ENCODE measurements at regions not wholly inside any gene's neighbourhood (a gene's known extent, or its start where the extent isn't known, plus 50 kb on each side); places are given as distances from the start of the nearest gene placed in this dataset.
"Not testable (repeated sequence)": the region's sequence is repeated elsewhere in the genome, so short reads cannot be mapped to it uniquely, and the experiment has no call there.

DNA sequence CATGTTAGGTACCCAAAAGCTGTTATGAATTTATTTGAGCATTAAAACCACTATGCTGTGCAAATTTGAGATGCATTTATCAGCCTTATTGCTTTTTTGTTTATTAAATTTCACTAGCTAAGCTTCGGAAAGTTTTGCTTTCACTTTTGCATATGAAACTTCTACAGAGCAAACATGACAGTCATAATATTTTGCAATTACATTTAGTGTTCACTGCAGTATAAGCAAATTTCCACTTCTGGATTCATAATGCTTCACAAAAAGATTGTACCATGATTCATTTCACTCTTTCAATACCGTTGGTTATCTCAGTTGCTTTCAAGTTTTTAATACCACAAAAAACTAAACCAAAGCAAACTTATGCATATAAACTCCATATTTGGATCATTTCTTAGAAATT lies 228.7 kb upstream of the SLC8A1 start:
- DNase-seq (ENCODE audit: low read depth in 1 of 2, low spot score in 1 of 2), result no peak

DNA sequence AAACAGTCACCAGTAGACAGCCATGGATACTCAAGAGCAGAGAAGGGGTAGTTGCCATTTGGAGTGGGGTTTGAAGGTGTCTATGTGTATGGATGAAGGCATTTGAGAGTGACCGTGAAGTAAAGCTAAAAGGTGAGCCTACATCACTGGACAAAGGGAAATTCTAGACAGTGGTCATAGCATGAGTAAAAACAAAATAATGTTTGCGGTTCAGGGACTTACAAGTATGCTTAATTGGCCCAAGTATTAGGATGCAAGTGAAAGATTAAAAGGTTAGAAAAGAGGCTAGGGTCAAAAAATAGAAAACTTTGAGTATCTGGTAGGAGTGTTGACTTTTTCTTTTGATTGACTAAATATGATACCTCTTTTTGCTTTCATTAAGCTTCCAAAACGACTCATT lies 238.1 kb upstream of the SLC8A1 start:
- DNase-seq (ENCODE audit: low read depth in 1 of 2, low spot score in 1 of 2), result no peak

DNA sequence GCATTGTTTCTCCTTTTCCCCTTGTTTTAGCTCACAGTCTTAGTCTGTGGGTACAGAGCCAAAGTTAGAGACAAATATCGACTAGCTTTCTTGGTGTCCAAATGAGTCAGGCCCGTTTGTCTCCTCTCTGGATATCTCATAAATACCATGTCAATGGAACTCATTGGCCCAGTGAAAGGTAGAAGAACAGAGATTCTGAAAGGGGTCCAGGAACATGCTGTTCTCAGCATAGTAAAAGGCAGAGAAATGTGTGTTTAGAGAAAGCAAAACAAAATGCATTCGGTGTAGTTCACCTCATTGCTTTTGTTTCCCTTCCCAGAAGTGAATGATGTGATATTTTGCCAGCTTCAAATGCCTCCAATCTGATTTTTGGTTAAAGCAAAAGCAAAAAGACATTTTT lies 238.6 kb upstream of the SLC8A1 start:
- DNase-seq (ENCODE audit: low read depth in 1 of 2, low spot score in 1 of 2), result no peak

DNA sequence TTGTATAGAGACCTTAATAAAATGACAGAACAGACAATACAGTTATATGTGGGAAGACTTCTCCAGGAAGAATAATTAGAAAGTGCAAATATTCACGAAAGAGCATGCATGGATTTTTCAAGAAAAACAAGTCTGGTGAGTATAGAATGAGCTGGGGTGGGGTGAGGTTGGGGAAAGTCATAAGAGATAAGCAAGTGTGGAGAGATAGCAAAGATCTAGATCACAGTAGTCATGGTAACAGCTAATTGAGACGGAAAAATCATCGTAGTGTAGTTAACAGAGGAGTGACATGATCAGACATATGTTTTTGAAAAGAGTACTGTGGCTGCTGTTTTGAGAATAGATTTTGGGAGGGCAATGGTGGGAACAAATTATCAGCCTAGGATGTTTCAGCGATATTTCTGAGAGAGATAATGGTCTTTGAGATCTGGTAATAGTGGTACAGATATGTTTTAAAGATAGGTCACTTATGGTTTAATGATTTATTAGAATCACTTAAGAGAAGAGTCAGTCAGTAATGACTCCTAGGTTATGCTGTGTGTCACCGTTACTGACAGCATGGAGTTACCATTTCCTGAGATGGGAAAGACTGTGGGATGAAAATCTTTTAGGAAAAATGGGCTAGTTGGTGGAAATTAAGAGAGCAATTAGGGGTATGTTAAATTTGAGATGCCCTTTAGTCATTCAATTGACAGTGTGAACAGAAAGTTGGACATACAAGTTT lies 248.5 kb upstream of the SLC8A1 start:
- no peak for DNase-seq (ENCODE audit: low read depth in 1 of 2, low spot score in 1 of 2)

GRCh38 chr2:40712197-40712894 lies 260.5 kb upstream of the SLC8A1 start:
- DNase-seq (ENCODE audit: low read depth in 1 of 2, low spot score in 1 of 2), result not testable (repeated sequence)

GRCh38 chr2:40716879-40717278 lies 265.0 kb upstream of the SLC8A1 start:
- DNase-seq (ENCODE audit: low read depth in 1 of 2, low spot score in 1 of 2), result no peak

DNA sequence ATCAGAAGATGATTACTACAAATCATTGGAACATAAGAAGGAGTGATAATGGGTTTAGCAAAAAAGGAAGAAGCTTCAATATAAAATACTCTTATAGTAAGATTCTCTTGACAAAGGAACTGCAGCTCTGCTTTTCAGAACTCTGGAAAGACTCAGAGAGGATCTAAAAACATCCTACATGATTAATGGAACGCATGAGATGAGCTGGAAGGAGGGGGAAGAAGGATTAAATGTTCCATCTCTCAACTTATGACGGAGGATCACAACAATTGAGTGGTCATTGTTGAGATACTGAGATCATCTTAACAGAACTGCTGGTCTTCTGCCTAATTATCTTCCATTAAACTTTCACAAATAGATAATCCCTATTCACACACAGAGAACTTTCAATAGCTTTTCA lies 267.5 kb upstream of the SLC8A1 start:
- DNase-seq (ENCODE audit: low read depth in 1 of 2, low spot score in 1 of 2), result no peak

- DNase-seq (ENCODE audit: low read depth in 1 of 2, low spot score in 1 of 2), result no peak
Measured at GRCh38 chr2:40721595-40721994, 269.7 kb upstream of the SLC8A1 start.

- no peak for DNase-seq (ENCODE audit: low read depth in 1 of 2, low spot score in 1 of 2)
Measured at GRCh38 chr2:40723194-40723593, 271.3 kb upstream of the SLC8A1 start.

GRCh38 chr2:40725040-40725439 lies 273.1 kb upstream of the SLC8A1 start:
- no peak for DNase-seq (ENCODE audit: low read depth in 1 of 2, low spot score in 1 of 2)

- no peak for DNase-seq (ENCODE audit: low read depth in 1 of 2, low spot score in 1 of 2)
Measured at GRCh38 chr2:40725950-40726349, 274.1 kb upstream of the SLC8A1 start.

GRCh38 chr2:40734797-40735196 lies 282.9 kb upstream of the SLC8A1 start:
- no peak for DNase-seq (ENCODE audit: low read depth in 1 of 2, low spot score in 1 of 2)

GRCh38 chr2:40737180-40737579 lies 285.3 kb upstream of the SLC8A1 start:
- DNase-seq (ENCODE audit: low read depth in 1 of 2, low spot score in 1 of 2), result no peak

- no peak for DNase-seq (ENCODE audit: low read depth in 1 of 2, low spot score in 1 of 2)
Measured at GRCh38 chr2:40740419-40740818, 288.5 kb upstream of the SLC8A1 start.

- no peak for DNase-seq (ENCODE audit: low read depth in 1 of 2, low spot score in 1 of 2)
Measured at GRCh38 chr2:40741532-40741931, 289.6 kb upstream of the SLC8A1 start.

- no peak for DNase-seq (ENCODE audit: low read depth in 1 of 2, low spot score in 1 of 2)
Measured at GRCh38 chr2:40746191-40746590, 294.3 kb upstream of the SLC8A1 start.

- no peak for DNase-seq (ENCODE audit: low read depth in 1 of 2, low spot score in 1 of 2)
Measured at GRCh38 chr2:40751981-40752380, 300.1 kb upstream of the SLC8A1 start.

- DNase-seq (ENCODE audit: low read depth in 1 of 2, low spot score in 1 of 2), result no peak
Measured at GRCh38 chr2:40752796-40753195, 300.9 kb upstream of the SLC8A1 start.

DNA sequence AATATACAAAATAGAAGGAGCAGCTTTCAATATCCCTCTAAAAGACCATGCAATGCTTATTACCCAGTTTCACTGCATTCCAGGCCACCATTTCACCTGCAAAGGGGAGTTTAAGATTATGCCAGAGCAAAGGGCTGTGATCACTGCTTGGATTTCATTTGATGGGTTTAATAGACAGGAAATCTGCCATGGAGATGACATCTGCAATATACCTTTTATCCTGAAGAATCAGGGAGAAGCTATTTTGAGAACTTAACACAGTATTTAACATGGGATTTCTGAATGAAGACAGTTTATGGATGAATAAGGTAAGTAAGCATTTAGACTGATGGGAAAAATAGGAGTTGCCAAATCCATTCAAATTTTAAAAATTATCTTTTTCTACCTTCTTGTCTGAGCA lies 303.0 kb upstream of the SLC8A1 start:
- no peak for DNase-seq (ENCODE audit: low read depth in 1 of 2, low spot score in 1 of 2)

- DNase-seq (ENCODE audit: low read depth in 1 of 2, low spot score in 1 of 2), result no peak
Measured at GRCh38 chr2:40758401-40759155, 306.7 kb upstream of the SLC8A1 start.

- no peak for DNase-seq (ENCODE audit: low read depth in 1 of 2, low spot score in 1 of 2)
Measured at GRCh38 chr2:40760071-40760666, 308.3 kb upstream of the SLC8A1 start.

GRCh38 chr2:40773291-40773690 lies 321.4 kb upstream of the SLC8A1 start:
- no peak for DNase-seq (ENCODE audit: low read depth in 1 of 2, low spot score in 1 of 2)
